Ishikawa (cell line): ENCODE measurements at regions not wholly inside any gene's neighbourhood (a gene's known extent, or its start where the extent isn't known, plus 50 kb on each side); places are given as distances from the start of the nearest gene placed in this dataset.

Source experiments
- CEBPB ChIP-seq: IDR thresholded peaks from 2 replicates; pipeline ENCODE4 v1.6.1; 2012
- CREB1 ChIP-seq: IDR thresholded peaks from 2 replicates; pipeline ENCODE4 v1.6.1; 2012; ENCODE audit warnings: low read depth
- EGR1 ChIP-seq: IDR thresholded peaks from 2 replicates; pipeline ENCODE4 v1.6.1; 2012
- EP300 ChIP-seq: IDR thresholded peaks from 2 replicates; pipeline ENCODE4 v1.6.1; 2012; ENCODE audit warnings: borderline replicate concordance
- FOXM1 ChIP-seq: IDR thresholded peaks from 2 replicates; pipeline ENCODE4 v1.6.1; 2012; ENCODE audit warnings: low read depth, borderline replicate concordance
- NFIC ChIP-seq: IDR thresholded peaks from 2 replicates; pipeline ENCODE4 v1.6.1; 2012
- RAD21 ChIP-seq: IDR thresholded peaks from 2 replicates; pipeline ENCODE4 v1.6.1; 2012; ENCODE audit warnings: low read depth
- TAF1 ChIP-seq: IDR thresholded peaks from 2 replicates; pipeline ENCODE4 v1.6.1; 2012; ENCODE audit warnings: low read depth, mild to moderate bottlenecking
- TCF12 ChIP-seq: IDR thresholded peaks from 2 replicates; pipeline ENCODE4 v1.6.1; 2012; ENCODE audit warnings: low read depth
- TEAD4 ChIP-seq: IDR thresholded peaks from 2 replicates; pipeline ENCODE4 v1.6.1; 2012
- YY1 ChIP-seq: IDR thresholded peaks from 2 replicates; pipeline ENCODE4 v1.6.1; 2012; ENCODE audit warnings: low read depth
- ZBTB7A ChIP-seq: IDR thresholded peaks from 2 replicates; pipeline ENCODE4 v1.6.1; 2012; ENCODE audit warnings: low read depth
- TF ChIP-seq, protein P1 (sequence below): IDR thresholded peaks from 2 replicates; pipeline ENCODE4 v1.6.1; 2012; ENCODE audit warnings: low read depth, mild to moderate bottlenecking
- TF ChIP-seq, protein P2 (sequence below): IDR thresholded peaks from 2 replicates; pipeline ENCODE4 v1.6.1; 2012
- TF ChIP-seq, protein P3 (sequence below): IDR thresholded peaks from 2 replicates; pipeline ENCODE4 v1.6.1; 2012

- TF ChIP-seq FOXM1 (no peak), ZBTB7A (no peak), CEBPB (no peak), TAF1 (no peak), TEAD4 (no peak), NFIC (no peak), EGR1 (no peak), EP300 (no peak)
- TF ChIP-seq, protein P1, sequence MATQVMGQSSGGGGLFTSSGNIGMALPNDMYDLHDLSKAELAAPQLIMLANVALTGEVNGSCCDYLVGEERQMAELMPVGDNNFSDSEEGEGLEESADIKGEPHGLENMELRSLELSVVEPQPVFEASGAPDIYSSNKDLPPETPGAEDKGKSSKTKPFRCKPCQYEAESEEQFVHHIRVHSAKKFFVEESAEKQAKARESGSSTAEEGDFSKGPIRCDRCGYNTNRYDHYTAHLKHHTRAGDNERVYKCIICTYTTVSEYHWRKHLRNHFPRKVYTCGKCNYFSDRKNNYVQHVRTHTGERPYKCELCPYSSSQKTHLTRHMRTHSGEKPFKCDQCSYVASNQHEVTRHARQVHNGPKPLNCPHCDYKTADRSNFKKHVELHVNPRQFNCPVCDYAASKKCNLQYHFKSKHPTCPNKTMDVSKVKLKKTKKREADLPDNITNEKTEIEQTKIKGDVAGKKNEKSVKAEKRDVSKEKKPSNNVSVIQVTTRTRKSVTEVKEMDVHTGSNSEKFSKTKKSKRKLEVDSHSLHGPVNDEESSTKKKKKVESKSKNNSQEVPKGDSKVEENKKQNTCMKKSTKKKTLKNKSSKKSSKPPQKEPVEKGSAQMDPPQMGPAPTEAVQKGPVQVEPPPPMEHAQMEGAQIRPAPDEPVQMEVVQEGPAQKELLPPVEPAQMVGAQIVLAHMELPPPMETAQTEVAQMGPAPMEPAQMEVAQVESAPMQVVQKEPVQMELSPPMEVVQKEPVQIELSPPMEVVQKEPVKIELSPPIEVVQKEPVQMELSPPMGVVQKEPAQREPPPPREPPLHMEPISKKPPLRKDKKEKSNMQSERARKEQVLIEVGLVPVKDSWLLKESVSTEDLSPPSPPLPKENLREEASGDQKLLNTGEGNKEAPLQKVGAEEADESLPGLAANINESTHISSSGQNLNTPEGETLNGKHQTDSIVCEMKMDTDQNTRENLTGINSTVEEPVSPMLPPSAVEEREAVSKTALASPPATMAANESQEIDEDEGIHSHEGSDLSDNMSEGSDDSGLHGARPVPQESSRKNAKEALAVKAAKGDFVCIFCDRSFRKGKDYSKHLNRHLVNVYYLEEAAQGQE = no peak
- TF ChIP-seq, protein P2, sequence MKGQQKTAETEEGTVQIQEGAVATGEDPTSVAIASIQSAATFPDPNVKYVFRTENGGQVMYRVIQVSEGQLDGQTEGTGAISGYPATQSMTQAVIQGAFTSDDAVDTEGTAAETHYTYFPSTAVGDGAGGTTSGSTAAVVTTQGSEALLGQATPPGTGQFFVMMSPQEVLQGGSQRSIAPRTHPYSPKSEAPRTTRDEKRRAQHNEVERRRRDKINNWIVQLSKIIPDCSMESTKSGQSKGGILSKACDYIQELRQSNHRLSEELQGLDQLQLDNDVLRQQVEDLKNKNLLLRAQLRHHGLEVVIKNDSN = no peak
- TF ChIP-seq, protein P3, sequence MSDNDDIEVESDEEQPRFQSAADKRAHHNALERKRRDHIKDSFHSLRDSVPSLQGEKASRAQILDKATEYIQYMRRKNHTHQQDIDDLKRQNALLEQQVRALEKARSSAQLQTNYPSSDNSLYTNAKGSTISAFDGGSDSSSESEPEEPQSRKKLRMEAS = no peak
Measured at GRCh38 chr7:67453580-67454380, 457.1 kb downstream of the TYW1 start.

GRCh38 chr7:67455508-67455907, 458.9 kb downstream of the TYW1 start:
- TF ChIP-seq NFIC = no peak
- TF ChIP-seq CEBPB = no peak
- TF ChIP-seq EP300 = no peak
- no peak for TF ChIP-seq TEAD4
- TF ChIP-seq, protein P1 = no peak
- TF ChIP-seq YY1 = no peak
- TF ChIP-seq TCF12 = no peak
- TF ChIP-seq CREB1 = no peak

DNA sequence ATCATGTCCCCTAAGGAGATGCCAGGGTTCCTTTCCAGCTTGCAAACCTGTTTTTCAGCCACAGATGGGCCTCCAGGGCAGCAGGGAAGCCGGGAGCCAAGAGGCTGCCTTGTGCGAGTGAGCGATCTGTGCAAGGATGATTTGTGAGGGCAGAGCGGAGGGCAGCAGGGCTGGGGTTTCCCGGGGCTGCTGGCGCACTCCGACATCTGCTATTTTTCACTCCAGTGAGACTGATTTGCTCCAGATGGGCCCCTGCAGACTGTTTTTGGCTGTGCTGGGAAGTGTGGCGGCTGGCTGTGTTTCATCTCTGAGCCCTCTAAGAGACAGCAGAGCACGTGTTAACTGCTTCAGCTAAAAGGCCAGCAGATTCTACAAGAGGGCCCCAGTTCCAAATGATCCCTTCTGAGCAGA, 466.2 kb downstream of the TYW1 start:
- TF ChIP-seq TCF12 (no peak), EGR1 (no peak), CREB1 (no peak), CEBPB (no peak), FOXM1 (no peak), EP300 (no peak), YY1 (no peak)

- no peak for TF ChIP-seq FOXM1
- TF ChIP-seq, protein P2 = no peak
- no peak for TF ChIP-seq EGR1
- TF ChIP-seq ZBTB7A = no peak
- TF ChIP-seq, protein P3 = no peak
- TF ChIP-seq, protein P1 = no peak
- TF ChIP-seq TEAD4 = no peak
- no peak for TF ChIP-seq CEBPB
Measured at GRCh38 chr7:67463316-67463715, 466.7 kb downstream of the TYW1 start.

DNA sequence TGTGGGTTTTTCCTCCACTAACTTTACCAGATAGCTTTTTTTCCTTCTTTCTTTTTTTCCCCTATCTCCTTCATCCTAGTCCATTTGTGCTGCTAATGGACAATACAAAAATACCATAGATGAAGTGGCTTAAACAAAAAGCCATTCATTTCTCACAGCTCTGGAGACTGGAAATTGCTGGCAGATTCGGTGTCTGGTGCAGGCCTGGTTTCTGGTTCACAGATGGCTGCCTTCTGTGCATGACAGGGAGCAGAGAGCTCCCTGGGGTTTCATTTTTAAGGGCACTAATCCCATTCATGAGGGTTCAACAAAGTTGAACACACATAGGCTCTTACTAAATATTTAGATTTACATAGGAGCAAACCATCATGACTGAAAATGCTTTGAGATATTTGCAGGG, 467.4 kb downstream of the TYW1 start:
- TF ChIP-seq TEAD4 = no peak
- TF ChIP-seq EGR1 = no peak
- no peak for TF ChIP-seq FOXM1
- TF ChIP-seq, protein P1 = no peak
- TF ChIP-seq RAD21 = no peak
- TF ChIP-seq, protein P2 = no peak
- TF ChIP-seq EP300 = no peak
- TF ChIP-seq CREB1 = no peak
- TF ChIP-seq TAF1 = no peak
- no peak for TF ChIP-seq YY1
- TF ChIP-seq ZBTB7A = no peak
- TF ChIP-seq, protein P3 = no peak
- TF ChIP-seq NFIC = no peak
- TF ChIP-seq TCF12 = no peak
